Stimulated activated CD4-positive, alpha-beta T cell treated with anti-CD3 and anti-CD28 coated beads, Interleukin-4, amount 100 ng/mL, for 48 hours (primary cell): ENCODE measurements at regions not wholly inside any gene's neighbourhood (a gene's known extent, or its start where the extent isn't known, plus 50 kb on each side); places are given as distances from the start of the nearest gene placed in this dataset.

Experiments
- DNase-seq, 2 donors: peaks; one replicate each; pipeline ENCODE4 v3.0.0-alpha.2; 2020; ENCODE audit warnings: low read depth in 2 of 2

DNA sequence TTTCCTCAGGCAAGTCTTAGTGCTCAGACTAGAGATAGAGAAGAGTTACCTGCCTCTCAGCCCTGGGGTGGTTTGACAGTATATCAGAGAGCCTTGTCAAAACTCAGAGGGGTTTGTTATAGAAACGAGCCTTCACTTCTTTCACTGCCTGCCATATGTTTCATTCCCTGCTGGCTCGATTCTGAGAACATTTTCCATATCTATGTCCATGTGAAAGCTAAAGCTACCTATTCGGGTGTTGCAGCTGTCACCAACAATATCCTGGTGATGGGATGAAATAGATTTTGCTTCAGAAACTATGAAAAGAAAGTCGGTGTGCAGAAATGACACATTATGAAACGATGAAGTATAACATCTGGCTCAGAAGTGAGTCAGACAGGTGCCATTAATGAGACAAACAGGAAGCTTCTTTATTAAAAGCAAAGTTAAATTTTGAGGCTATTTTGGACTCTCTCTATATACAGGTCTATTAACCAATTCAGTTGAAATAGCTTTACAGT, 56.1 kb upstream of the TANK start:
- DNase-seq = no peak

DNA sequence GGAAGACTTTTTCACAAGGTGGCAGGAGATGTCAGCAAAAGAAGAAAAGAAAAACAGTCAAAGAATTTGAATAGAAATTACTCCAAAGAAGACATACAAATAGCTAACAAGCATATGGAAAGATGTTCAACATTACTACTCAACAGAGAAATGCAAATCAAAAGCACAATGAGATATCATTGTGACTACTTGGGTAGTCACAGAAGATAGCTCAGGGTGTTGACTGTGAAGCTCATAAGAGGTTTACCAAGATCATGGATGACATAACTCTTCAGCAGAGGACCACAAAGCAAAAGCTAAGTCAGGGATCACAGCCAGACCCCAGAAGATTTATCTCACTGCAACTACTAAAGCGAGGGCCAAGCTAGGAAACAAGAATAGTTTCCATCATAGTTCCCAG, 53.0 kb upstream of the TANK start:
- no peak for DNase-seq
